Right lobe of liver (tissue), 4 donors: ENCODE measurements at regions not wholly inside any gene's neighbourhood (a gene's known extent, or its start where the extent isn't known, plus 50 kb on each side); places are given as distances from the start of the nearest gene placed in this dataset.

ENCODE experiments used
- POLR2A ChIP-seq: fragments of 450-650 bp; IDR thresholded peaks from one replicate; pipeline ENCODE4 v1.6.1; 2017; ENCODE audit warnings: antibody characterized with exemption, mild to moderate bottlenecking
- TF ChIP-seq, protein P1 (sequence below), 4 donors: fragments of 200-600 bp in 3 of 4; fragments of 450-650 bp in 1 of 4; IDR thresholded peaks; one replicate each; pipeline versions ENCODE4 v1.5.1 to v1.8.0; 2016 to 2022; ENCODE audit warnings: antibody characterized with exemption in 4 of 4, mild to moderate bottlenecking in 2 of 4
- donor health status: DM: no; HTN: no; CAD: no.
- donor health status: DM: no; HTN: no; CAD: no.
- donor health status: DM: no; HTN: yes; CAD: no.

DNA sequence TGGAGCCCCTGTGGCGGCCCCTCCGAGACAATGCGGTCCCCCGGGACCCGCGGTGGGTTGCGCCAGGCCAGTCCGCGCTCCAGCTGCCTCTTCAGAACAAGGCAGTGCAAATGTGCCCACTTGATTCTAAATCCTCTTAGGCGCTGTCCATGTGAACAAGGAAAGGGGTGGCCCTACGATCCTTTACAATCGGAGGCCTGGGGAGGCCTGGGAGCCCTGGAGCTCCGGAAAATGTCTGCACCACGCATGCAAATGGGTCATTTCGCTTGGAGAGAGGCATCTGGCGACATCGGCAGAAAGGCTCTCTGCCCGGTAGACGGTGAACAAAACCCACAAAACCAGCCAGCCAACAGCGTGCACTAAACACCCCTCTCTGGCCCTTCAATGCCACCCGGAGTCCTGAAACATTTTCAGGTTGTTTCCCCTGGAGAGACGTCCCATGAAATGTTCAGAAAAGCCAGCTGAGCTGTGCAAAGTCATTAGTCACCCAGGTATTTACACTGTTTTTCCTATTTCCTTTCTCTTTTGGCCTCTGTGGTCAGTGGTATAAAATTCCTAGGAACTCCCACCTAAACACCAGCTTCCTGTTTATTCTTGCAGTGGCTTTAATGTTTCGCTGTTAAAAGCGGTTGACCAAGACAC lies 102.8 kb upstream of the ZNF438 start:
- TF ChIP-seq, protein P1, sequence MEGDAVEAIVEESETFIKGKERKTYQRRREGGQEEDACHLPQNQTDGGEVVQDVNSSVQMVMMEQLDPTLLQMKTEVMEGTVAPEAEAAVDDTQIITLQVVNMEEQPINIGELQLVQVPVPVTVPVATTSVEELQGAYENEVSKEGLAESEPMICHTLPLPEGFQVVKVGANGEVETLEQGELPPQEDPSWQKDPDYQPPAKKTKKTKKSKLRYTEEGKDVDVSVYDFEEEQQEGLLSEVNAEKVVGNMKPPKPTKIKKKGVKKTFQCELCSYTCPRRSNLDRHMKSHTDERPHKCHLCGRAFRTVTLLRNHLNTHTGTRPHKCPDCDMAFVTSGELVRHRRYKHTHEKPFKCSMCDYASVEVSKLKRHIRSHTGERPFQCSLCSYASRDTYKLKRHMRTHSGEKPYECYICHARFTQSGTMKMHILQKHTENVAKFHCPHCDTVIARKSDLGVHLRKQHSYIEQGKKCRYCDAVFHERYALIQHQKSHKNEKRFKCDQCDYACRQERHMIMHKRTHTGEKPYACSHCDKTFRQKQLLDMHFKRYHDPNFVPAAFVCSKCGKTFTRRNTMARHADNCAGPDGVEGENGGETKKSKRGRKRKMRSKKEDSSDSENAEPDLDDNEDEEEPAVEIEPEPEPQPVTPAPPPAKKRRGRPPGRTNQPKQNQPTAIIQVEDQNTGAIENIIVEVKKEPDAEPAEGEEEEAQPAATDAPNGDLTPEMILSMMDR (IDR thresholded peaks at IDR 0.05): no peak
- TF ChIP-seq POLR2A: no peak
